ENCODE measurements at regions not wholly inside any gene's neighbourhood (a gene's known extent, or its start where the extent isn't known, plus 50 kb on each side); places are given as distances from the start of the nearest gene placed in this dataset.
"Not testable (repeated sequence)": the region's sequence is repeated elsewhere in the genome, so short reads cannot be mapped to it uniquely, and the experiment has no call there.

DNA sequence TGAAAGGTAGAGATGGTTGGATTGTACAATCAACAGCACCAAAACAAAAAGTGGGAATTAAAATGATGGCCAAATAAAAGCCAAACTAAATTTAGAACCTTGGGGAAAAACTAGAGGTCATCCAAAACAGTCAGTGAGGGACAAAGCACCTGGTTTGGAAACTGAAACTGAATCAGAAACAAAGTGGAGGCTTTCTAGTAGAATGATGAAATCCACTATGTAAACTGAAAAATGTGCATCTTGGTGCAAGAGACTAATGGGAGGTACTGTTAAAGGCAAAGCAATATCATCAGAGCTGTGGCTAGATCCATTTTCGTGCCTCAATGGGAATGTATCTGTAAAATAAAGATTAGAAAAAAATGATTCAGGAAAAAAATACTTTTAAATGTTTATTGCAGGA is 380.0 kb upstream of the GJE1 start:
- Histone ChIP-seq H3K9me3 (no peaks in the 10 kb centered on the region), H3K4me3 (no peak overlapping the region), H3K4me1 (no peaks in the 10 kb centered on the region), H3K36me3 (no peaks in the 10 kb centered on the region), H3K27me3 (no peaks in the 10 kb centered on the region), H3K27ac (no peak overlapping the region)
- DNase-seq (no peak), ATAC-seq (no peak)
- intact Hi-C loops (cut with DNase I; ENCODE audit: low total_unique reads), result no loop called here
- in situ Hi-C loops (cut with MboI; ENCODE audit: low sequenced_read_pairs in 4 of 4), result no loop called here
- TF ChIP-seq POLR2A (IDR thresholded peaks at IDR 0.05), result no peak
- TF ChIP-seq, protein P1, sequence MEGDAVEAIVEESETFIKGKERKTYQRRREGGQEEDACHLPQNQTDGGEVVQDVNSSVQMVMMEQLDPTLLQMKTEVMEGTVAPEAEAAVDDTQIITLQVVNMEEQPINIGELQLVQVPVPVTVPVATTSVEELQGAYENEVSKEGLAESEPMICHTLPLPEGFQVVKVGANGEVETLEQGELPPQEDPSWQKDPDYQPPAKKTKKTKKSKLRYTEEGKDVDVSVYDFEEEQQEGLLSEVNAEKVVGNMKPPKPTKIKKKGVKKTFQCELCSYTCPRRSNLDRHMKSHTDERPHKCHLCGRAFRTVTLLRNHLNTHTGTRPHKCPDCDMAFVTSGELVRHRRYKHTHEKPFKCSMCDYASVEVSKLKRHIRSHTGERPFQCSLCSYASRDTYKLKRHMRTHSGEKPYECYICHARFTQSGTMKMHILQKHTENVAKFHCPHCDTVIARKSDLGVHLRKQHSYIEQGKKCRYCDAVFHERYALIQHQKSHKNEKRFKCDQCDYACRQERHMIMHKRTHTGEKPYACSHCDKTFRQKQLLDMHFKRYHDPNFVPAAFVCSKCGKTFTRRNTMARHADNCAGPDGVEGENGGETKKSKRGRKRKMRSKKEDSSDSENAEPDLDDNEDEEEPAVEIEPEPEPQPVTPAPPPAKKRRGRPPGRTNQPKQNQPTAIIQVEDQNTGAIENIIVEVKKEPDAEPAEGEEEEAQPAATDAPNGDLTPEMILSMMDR (IDR thresholded peaks at IDR 0.05 in 4 of 5, conservative IDR thresholded peaks at IDR 0.05 in 1 of 5), result no peak

DNA sequence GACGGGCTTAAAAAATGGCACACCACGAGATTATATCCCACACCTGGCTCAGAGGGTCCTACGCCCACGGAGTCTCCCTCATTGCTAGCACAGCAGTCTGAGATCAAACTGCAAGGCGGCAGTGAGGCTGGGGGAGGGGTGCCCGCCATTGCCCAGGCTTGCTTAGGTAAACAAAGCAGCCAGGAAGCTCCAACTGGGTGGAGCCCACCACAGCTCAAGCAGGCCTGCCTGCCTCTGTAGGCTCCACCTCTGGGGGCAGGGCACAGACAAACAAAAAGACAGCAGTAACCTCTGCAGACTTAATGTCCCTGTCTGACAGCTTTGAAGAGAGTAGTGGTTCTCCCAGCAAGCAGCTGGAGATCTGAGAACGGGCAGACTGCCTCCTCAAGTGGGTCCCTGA is 386.4 kb upstream of the GJE1 start:
- H3K4me1 ChIP-seq; intact Hi-C loops (cut with DNase I; ENCODE audit: low total_unique reads); H3K27ac ChIP-seq; H3K4me3 ChIP-seq; in situ Hi-C loops (cut with MboI; ENCODE audit: low sequenced_read_pairs in 4 of 4); H3K36me3 ChIP-seq; H3K9me3 ChIP-seq; H3K27me3 ChIP-seq; DNase-seq; ATAC-seq: not testable (repeated sequence)

DNA sequence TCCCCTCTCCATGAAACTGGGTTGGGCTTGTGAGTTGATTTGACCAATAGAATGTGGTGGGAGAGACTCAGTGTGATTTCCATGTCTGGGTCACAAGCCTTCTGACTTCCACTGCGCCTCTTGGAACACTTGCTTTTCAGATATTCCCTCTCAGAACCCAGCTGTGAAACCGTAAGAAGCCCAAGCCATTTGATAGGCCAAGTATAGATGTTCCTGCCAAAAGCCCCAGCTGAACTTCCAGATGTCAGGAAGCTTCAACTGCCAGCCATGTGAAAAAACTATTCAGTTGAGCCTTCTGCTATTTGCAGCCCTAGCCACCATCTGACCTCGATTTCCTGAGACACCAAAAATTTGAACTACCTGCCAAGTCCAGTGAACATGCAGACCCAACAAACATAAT is 387.8 kb upstream of the GJE1 start:
- DNase-seq, result no peak
- in situ Hi-C loops (cut with MboI; ENCODE audit: low sequenced_read_pairs in 4 of 4), result no loop called here
- H3K4me3 ChIP-seq, result no peak overlapping the region

DNA sequence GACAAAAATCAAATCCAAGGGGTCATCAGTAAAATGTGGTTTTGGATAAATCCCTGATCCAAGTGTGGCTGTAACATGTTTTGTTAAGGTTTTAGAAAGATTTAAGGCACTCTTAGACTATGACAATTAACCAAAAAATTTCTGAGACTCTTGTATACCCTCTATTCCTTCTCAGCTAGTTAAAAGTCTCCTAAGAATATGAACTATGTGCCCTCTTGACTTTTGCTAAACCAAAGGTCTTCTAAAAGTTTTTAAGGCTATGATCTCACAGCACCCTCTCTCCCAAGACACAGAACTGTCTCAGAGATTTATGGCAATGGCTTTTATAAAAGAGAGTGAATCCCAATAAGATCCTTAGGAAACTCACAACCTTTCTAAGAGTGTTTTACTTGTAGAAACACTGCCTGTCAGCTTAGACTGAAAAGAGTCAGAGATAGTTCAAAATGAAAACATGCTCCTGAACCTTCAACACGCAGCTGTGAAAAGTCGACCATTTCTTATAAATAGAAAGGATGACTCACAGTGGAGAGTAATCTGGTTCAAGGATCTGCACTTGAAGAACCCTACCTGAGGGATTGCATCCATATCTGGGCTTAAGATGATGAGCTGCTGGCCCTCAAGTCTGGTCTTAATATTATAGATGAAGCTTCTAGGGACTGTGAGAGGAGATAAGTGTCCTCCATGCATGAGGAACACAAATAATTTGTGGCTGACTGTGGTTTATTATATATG is 388.4 kb upstream of the GJE1 start:
- TF ChIP-seq POLR2A (IDR thresholded peaks at IDR 0.05), result no peak
- TF ChIP-seq, protein P1 (IDR thresholded peaks at IDR 0.05 in 4 of 5, conservative IDR thresholded peaks at IDR 0.05 in 1 of 5), result no peak

More for the DNA sequence above, 387.8 kb upstream of the GJE1 start:
- Histone ChIP-seq H3K27ac (no peak overlapping the region), H3K27me3 (no peaks in the 10 kb centered on the region), H3K4me1 (no peaks in the 10 kb centered on the region), H3K9me3 (no peaks in the 10 kb centered on the region), H3K36me3 (no peaks in the 10 kb centered on the region)
- no peak for ATAC-seq
- intact Hi-C loops (cut with DNase I; ENCODE audit: low total_unique reads), result no loop called here
- TF ChIP-seq, protein P1 (IDR thresholded peaks at IDR 0.05 in 4 of 5, conservative IDR thresholded peaks at IDR 0.05 in 1 of 5), result no peak
- TF ChIP-seq POLR2A (IDR thresholded peaks at IDR 0.05), result no peak

DNA sequence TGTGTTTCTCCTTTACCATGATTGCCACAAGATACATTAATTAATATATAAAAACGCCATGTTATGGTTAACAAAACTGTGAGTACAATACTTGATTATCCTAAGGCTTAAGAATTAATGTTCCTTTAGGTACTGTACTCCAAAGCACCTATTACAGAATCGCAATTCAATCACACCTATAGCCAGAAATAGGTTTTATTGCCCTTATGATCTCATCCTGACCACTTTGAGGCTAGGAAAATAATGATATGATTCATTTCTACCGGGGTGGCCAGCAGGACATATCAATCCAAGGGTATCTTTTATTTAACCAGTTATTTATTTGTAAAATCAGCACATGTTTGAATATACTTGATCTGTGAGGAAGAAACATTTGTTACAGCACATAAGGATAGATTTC is 396.6 kb upstream of the GJE1 start:
- H3K36me3 ChIP-seq, result no peaks in the 10 kb centered on the region
- no peaks in the 10 kb centered on the region for H3K9me3 ChIP-seq
- no peak overlapping the region for H3K4me3 ChIP-seq
- in situ Hi-C loops (cut with MboI; ENCODE audit: low sequenced_read_pairs in 4 of 4), result no loop called here
- H3K27me3 ChIP-seq, result no peaks in the 10 kb centered on the region
- no peaks in the 10 kb centered on the region for H3K4me1 ChIP-seq
- TF ChIP-seq POLR2A (IDR thresholded peaks at IDR 0.05), result no peak
- TF ChIP-seq, protein P1 (IDR thresholded peaks at IDR 0.05 in 4 of 5, conservative IDR thresholded peaks at IDR 0.05 in 1 of 5), result no peak
- intact Hi-C loops (cut with DNase I; ENCODE audit: low total_unique reads), result no loop called here
- H3K27ac ChIP-seq, result no peak overlapping the region
- DNase-seq (no peak), ATAC-seq (no peak)

More for the DNA sequence above, 388.4 kb upstream of the GJE1 start:
- no peaks in the 10 kb centered on the region for H3K27me3 ChIP-seq
- ATAC-seq, result no peak
- intact Hi-C loops (cut with DNase I; ENCODE audit: low total_unique reads), result no loop called here
- no peak overlapping the region for H3K27ac ChIP-seq
- in situ Hi-C loops (cut with MboI; ENCODE audit: low sequenced_read_pairs in 4 of 4), result no loop called here
- no peak overlapping the region for H3K4me3 ChIP-seq
- no peaks in the 10 kb centered on the region for H3K36me3 ChIP-seq
- H3K4me1 ChIP-seq, result no peaks in the 10 kb centered on the region
- H3K9me3 ChIP-seq, result no peaks in the 10 kb centered on the region
- no peak for DNase-seq
